RWPE2 (cell line): ENCODE measurements at regions not wholly inside any gene's neighbourhood (a gene's known extent, or its start where the extent isn't known, plus 50 kb on each side); places are given as distances from the start of the nearest gene placed in this dataset.

Experiments
- ATAC-seq: fragments of 200-7000 bp; cut with Tn5 transposase; 3 replicates; pipeline ENCODE4 v1.9.1; 2021; ENCODE audit warnings: low read depth
- DNase-seq: peaks from one replicate; pipeline ENCODE4 v3.0.0-alpha.2; 2020; ENCODE audit warnings: low spot score
- H3K27ac ChIP-seq: fragments of 450-650 bp; 2 replicates; pipeline ENCODE4 v1.5.1; 2017; ENCODE audit warnings: mild to moderate bottlenecking; ENCODE audit not compliant: poor library complexity, severe bottlenecking
- H3K27me3 ChIP-seq: fragments of 250-450 bp; sonication (Bioruptor Pico); 2 replicates; pipeline ENCODE4 v1.5.1; 2021; ENCODE audit warnings: mild to moderate bottlenecking, moderate library complexity; ENCODE audit not compliant: insufficient read depth, poor library complexity, severe bottlenecking
- H3K36me3 ChIP-seq: fragments of 250-450 bp; sonication (Bioruptor Pico); 2 replicates; pipeline ENCODE4 v1.5.1; 2020; ENCODE audit warnings: low read depth, mild to moderate bottlenecking, moderate library complexity
- H3K4me1 ChIP-seq: fragments of 250-450 bp; sonication (Bioruptor Pico); 2 replicates; pipeline ENCODE4 v1.5.1; 2021; ENCODE audit warnings: mild to moderate bottlenecking, moderate library complexity; ENCODE audit not compliant: insufficient read depth, poor library complexity, severe bottlenecking
- H3K4me3 ChIP-seq: fragments of 250-450 bp; sonication (Bioruptor Pico); 2 replicates; pipeline ENCODE4 v1.5.1; 2021; ENCODE audit warnings: mild to moderate bottlenecking, moderate library complexity; ENCODE audit not compliant: severe bottlenecking
- H3K9me3 ChIP-seq: fragments of 250-450 bp; sonication (Bioruptor Pico); 2 replicates; pipeline ENCODE4 v1.5.1; 2021; ENCODE audit warnings: mild to moderate bottlenecking, moderate library complexity; ENCODE audit not compliant: severe bottlenecking
- TF ChIP-seq, protein P1 (sequence below): fragments of 450-650 bp; IDR thresholded peaks from one replicate; pipeline ENCODE4 v1.5.1; 2017; ENCODE audit warnings: mild to moderate bottlenecking, moderate library complexity; ENCODE audit not compliant: poor library complexity, severe bottlenecking

DNA sequence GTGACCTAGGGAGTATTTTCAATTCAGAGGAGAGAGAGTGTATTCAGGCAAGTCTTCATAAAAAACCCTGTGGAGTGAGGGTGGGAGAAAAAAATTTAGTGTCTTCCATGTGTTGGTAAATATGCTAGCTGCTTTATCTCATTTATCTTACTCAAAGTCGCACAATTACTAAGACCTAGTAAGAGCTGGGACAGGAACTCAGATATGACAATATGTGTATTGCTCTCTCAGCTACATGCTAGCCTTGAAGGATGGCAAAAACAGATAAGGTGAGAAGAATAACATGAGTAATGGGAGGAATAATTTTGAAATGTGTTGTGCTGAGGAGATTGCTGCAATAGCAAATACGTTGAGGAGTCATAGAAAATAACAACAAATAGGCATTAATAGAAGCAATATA, 458.6 kb downstream of the SH2D1A start:
- DNase-seq = no peak
- TF ChIP-seq, protein P1, sequence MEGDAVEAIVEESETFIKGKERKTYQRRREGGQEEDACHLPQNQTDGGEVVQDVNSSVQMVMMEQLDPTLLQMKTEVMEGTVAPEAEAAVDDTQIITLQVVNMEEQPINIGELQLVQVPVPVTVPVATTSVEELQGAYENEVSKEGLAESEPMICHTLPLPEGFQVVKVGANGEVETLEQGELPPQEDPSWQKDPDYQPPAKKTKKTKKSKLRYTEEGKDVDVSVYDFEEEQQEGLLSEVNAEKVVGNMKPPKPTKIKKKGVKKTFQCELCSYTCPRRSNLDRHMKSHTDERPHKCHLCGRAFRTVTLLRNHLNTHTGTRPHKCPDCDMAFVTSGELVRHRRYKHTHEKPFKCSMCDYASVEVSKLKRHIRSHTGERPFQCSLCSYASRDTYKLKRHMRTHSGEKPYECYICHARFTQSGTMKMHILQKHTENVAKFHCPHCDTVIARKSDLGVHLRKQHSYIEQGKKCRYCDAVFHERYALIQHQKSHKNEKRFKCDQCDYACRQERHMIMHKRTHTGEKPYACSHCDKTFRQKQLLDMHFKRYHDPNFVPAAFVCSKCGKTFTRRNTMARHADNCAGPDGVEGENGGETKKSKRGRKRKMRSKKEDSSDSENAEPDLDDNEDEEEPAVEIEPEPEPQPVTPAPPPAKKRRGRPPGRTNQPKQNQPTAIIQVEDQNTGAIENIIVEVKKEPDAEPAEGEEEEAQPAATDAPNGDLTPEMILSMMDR = no peak
- H3K36me3 ChIP-seq = no peaks in the 10 kb centered on the region
- no peak for ATAC-seq
- no peak overlapping the region for H3K27ac ChIP-seq
- no peak overlapping the region for H3K4me3 ChIP-seq
- H3K4me1 ChIP-seq = no peaks in the 10 kb centered on the region
- no peaks in the 10 kb centered on the region for H3K9me3 ChIP-seq
- no peaks in the 10 kb centered on the region for H3K27me3 ChIP-seq

DNA sequence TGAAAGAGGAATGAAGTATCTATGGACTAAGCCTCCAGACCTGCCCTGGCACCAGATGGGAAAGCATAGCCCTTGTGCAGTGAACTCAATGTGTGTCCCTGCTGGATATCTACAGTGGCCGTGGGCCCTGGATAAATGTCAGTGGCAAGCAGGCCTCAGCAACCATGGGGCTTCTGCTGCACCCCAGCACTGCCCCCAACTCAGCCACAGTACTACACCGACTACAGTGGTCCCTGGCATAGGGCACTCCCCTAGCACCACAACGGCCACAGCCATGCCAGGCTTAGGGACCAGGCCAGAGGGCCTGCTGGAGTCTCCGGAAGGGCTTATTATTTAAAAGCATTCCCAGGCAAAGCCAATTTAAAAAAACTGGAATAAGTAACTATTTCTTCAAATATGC, 459.1 kb downstream of the SH2D1A start:
- H3K36me3 ChIP-seq = no peaks in the 10 kb centered on the region
- no peaks in the 10 kb centered on the region for H3K4me1 ChIP-seq
- H3K4me3 ChIP-seq = no peak overlapping the region
- DNase-seq (no peak), ATAC-seq (no peak)
- TF ChIP-seq, protein P1 = no peak
- H3K9me3 ChIP-seq = no peaks in the 10 kb centered on the region
- H3K27me3 ChIP-seq = no peaks in the 10 kb centered on the region
- no peak overlapping the region for H3K27ac ChIP-seq

DNA sequence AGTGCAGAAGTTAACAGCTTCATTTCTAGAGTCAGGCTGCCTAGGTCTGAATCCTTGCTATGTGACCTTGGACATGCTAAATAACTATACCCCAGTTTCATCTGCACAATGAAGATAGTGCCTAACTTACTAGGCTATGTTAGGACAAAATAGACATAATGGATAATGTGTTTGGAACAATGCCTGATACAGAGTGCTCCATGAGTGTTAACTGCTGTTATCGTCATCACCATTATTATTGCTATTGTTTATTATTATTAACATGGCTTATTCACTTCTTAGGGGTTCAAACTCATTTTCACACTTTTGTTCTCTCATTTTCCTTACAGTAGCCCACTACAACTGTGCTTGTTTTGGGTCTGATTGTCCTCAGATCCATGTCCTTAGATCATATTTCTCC, 467.7 kb downstream of the SH2D1A start:
- Histone ChIP-seq H3K4me1 (no peaks in the 10 kb centered on the region), H3K36me3 (no peaks in the 10 kb centered on the region), H3K4me3 (no peak overlapping the region), H3K27ac (no peak overlapping the region), H3K27me3 (no peaks in the 10 kb centered on the region), H3K9me3 (no peaks in the 10 kb centered on the region)
- DNase-seq (no peak), ATAC-seq (no peak)
- TF ChIP-seq, protein P1 = no peak

DNA sequence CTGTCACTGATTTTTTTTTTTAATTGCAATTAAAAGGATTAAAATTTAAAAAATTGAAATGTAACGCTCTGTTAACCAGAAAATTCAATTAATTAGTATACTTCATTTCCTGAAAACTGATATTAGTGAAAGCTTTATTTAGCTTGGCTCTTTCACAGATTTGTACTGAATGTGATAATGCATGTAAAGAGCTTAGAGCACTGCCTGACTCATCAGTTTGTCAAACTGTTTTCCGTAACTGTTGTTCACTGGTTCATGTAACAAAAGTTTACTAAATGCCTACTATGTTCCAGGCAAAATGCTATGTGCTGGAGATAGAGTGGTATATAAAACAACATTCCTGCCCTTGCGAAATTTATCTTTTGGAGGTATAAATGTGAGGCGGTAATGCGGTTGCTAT, 471.7 kb downstream of the SH2D1A start:
- DNase-seq (no peak), ATAC-seq (no peak)
- TF ChIP-seq, protein P1 = no peak
- Histone ChIP-seq H3K4me1 (no peaks in the 10 kb centered on the region), H3K27me3 (no peaks in the 10 kb centered on the region), H3K9me3 (no peaks in the 10 kb centered on the region), H3K27ac (no peak overlapping the region), H3K36me3 (no peaks in the 10 kb centered on the region), H3K4me3 (no peak overlapping the region)

DNA sequence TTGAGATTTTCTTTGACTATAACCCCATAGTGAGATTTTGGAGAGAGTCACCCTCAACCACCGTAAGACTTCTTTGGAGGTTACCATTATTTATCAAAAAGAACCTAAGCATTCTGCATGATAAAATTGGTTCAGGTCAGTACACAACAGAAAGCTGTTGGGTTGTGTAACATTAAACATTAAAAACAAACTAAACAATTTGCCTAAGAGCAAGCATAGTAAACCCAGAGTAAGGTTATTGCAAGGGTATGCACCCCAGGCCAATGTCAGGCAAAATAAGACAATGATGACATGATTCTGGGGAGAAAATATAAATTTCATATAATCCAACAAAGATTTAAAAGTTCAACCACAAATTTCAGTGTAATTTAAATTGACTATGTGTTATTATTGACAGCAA, 472.4 kb downstream of the SH2D1A start:
- Histone ChIP-seq H3K4me1 (no peaks in the 10 kb centered on the region), H3K27me3 (no peaks in the 10 kb centered on the region), H3K27ac (no peak overlapping the region), H3K36me3 (no peaks in the 10 kb centered on the region), H3K4me3 (no peak overlapping the region), H3K9me3 (no peaks in the 10 kb centered on the region)
- DNase-seq (no peak), ATAC-seq (no peak)
- TF ChIP-seq, protein P1 = no peak
